GM12878 (cell line): ENCODE measurements at regions not wholly inside any gene's neighbourhood (a gene's known extent, or its start where the extent isn't known, plus 50 kb on each side); places are given as distances from the start of the nearest gene placed in this dataset.

Experiments
- ATAC-seq: fragments of 200-7000 bp; cut with Tn5 transposase; 3 replicates; pipeline ENCODE4 v1.9.1; 2020; ENCODE audit warnings: mild to moderate bottlenecking, moderate library complexity
- BruUV-seq: library from RNA; stranded (reverse); fragments of 400-500 nt; replicated peaks from 2 replicates; lab custom pipeline; 2021; lab: Mats Ljungman, UMichigan
- CTCF ChIA-PET: fragments of 300-600 bp; sonication (Branson Sonifier 250); formaldehyde crosslinking; extraction: SDS; loops from one replicate; lab custom pipeline; 2021; ENCODE audit warnings: inconsistent platforms; lab: Yijun Ruan, JAX
- POLR2A ChIA-PET: fragments of 350-600 bp; formaldehyde crosslinking; extraction: SDS; loops from one replicate; lab custom pipeline; 2021; ENCODE audit warnings: inconsistent platforms; lab: Charles Lee
- RAD21 ChIA-PET: fragments of 300-600 bp; sonication (Branson Sonifier 250); formaldehyde crosslinking; loops from one replicate; lab custom pipeline; 2023; ENCODE audit warnings: antibody characterized with exemption; ENCODE audit not compliant: unreplicated experiment; lab: Charles Lee
- SMC1A ChIA-PET: fragments of 300-600 bp; sonication (Branson Sonifier 250); formaldehyde crosslinking; loops from one replicate; lab custom pipeline; 2023; ENCODE audit not compliant: unreplicated experiment, uncharacterized antibody; lab: Charles Lee
- DNase-seq: peaks from one replicate; pipeline ENCODE4 v3.0.0-alpha.2; 2011; ENCODE audit warnings: low read depth, low spot score
- FAIRE-seq: peaks from 3 replicates; lab custom pipeline; 2011; peaks lifted over from hg19 to GRCh38; lab: Jason Lieb, UNC
- H2AFZ ChIP-seq: 2 replicates; pipeline ENCODE4 v1.6.0; 2011; ENCODE audit warnings: low read depth, low read length, control low read depth; ENCODE audit not compliant: control insufficient read depth
- H3K27ac ChIP-seq: 2 replicates; pipeline ENCODE4 v1.5.1; 2011; ENCODE audit warnings: control low read depth; ENCODE audit not compliant: control insufficient read depth, insufficient read depth
- H3K27me3 ChIP-seq, 2 experiments: replicated peaks in 1 of 2; 2 replicates each; pipeline versions ENCODE4 v1.6.0 to v1.6.1; 2011; ENCODE audit warnings: low read length in 1 of 2; ENCODE audit not compliant: control insufficient read depth in 2 of 2, insufficient read depth in 2 of 2
- H3K36me3 ChIP-seq, 2 experiments: 2 replicates each; pipeline ENCODE4 v1.5.1; 2011; ENCODE audit warnings: low read length in 1 of 2; ENCODE audit not compliant: control insufficient read depth in 2 of 2, insufficient read depth in 2 of 2
- H3K4me1 ChIP-seq: 2 replicates; pipeline ENCODE4 v1.6.1; 2011; ENCODE audit warnings: mild to moderate bottlenecking, low read length, moderate library complexity, mixed read lengths; ENCODE audit not compliant: control insufficient read depth, insufficient read depth
- H3K4me2 ChIP-seq: 2 replicates; pipeline ENCODE4 v1.6.0; 2011; ENCODE audit warnings: control low read depth; ENCODE audit not compliant: control insufficient read depth, insufficient read depth
- H3K4me3 ChIP-seq: fragments of 200-600 bp; sonication (generic); 2 replicates; pipeline ENCODE4 v1.5.1; 2016
- H3K79me2 ChIP-seq: 2 replicates; pipeline ENCODE4 v1.6.0; 2011; ENCODE audit warnings: low read length; ENCODE audit not compliant: control insufficient read depth, insufficient read depth
- H3K9ac ChIP-seq: 2 replicates; pipeline ENCODE4 v1.8.0; 2011; ENCODE audit warnings: low read length, control low read depth, mixed read lengths; ENCODE audit not compliant: control insufficient read depth, insufficient read depth
- H3K9me3 ChIP-seq: replicated peaks from 3 replicates; pipeline ENCODE4 v1.5.1; 2011; ENCODE audit warnings: mild to moderate bottlenecking, low read length; ENCODE audit not compliant: control insufficient read depth, insufficient read depth
- H4K20me1 ChIP-seq: 2 replicates; pipeline ENCODE4 v1.6.0; 2011; ENCODE audit not compliant: control insufficient read depth, insufficient read depth
- HDAC6 ChIP-seq: fragments of 200-600 bp; sonication (generic); IDR thresholded peaks from one replicate; pipeline ENCODE4 v1.8.0; 2017; ENCODE audit warnings: antibody characterized with exemption; ENCODE audit not compliant: unreplicated experiment
- IRF3 ChIP-seq: fragments of 450-650 bp; IDR thresholded peaks from 2 replicates; pipeline ENCODE4 v1.6.1; 2014; ENCODE audit warnings: mild to moderate bottlenecking
- LARP7 ChIP-seq: fragments of 450-650 bp; IDR thresholded peaks from 2 replicates; pipeline ENCODE4 v1.6.1; 2017; ENCODE audit warnings: mild to moderate bottlenecking
- MTA3 ChIP-seq: IDR thresholded peaks from 2 replicates; pipeline ENCODE4 v1.6.1; 2012; ENCODE audit warnings: low read length, inconsistent platforms, borderline replicate concordance
- ZNF687 ChIP-seq: fragments of 450-650 bp; IDR thresholded peaks from 2 replicates; pipeline ENCODE4 v1.6.1; 2017; ENCODE audit warnings: mild to moderate bottlenecking, moderate library complexity
- WGBS: methylation state at CpG from one replicate; pipeline ENCODE4 v1.1.6; 2016; ENCODE audit warnings: low lambda C conversion rate; ENCODE audit not compliant: insufficient replicate concordance, insufficient coverage; ENCODE audit errors: missing lambda C conversion rate; 5-methylcytosine and 5-hydroxymethylcytosine counted together
- in situ Hi-C: fragments of 300-500 bp; cut with MboI; formaldehyde crosslinking; loops from 9 replicates; pipeline ENCODE4 v1.14.3; 2018; ENCODE audit warnings: mixed read lengths
- intact Hi-C: fragments of 100-400 bp; cut with micrococcal nuclease; formaldehyde crosslinking; loops from one replicate; pipeline ENCODE4 v1.14.2; 2022; ENCODE audit not compliant: unreplicated experiment

GRCh38 chr1:168822911-168823310, 93.9 kb upstream of the DPT start:
- intact Hi-C loops (no loop called here), in situ Hi-C loops (no loop called here)
- Histone ChIP-seq H3K79me2 (no peaks in the 10 kb centered on the region), H2AFZ (no peak overlapping the region), H3K27me3 (no peaks in the 10 kb centered on the region), H3K27ac (no peak overlapping the region), H3K4me1 (no peaks in the 10 kb centered on the region), H3K4me3 (no peak overlapping the region), H3K9me3 (no peaks in the 10 kb centered on the region), H4K20me1 (no peaks in the 10 kb centered on the region), H3K36me3 (no peaks in the 10 kb centered on the region), H3K9ac (no peak overlapping the region), H3K4me2 (no peak overlapping the region)
- RAD21 ChIA-PET, result no interaction called here
- BruUV-seq, result no TSS peak
- WGBS, result 3% methylated on average over 2 of the region's 2 CpGs
- no peak for ATAC-seq
- CTCF ChIA-PET, result interaction anchor here (1.2 to 2.0 kb wide), 4 partner anchors 11 to 288 kb away, joined by 3 to 4 read pairs (median 4); no protein-coding TSS in a partner anchor
- TF ChIP-seq HDAC6 (no peak), LARP7 (no peak), MTA3 (no peak)
- no peak for FAIRE-seq
- DNase-seq, result no peak
- SMC1A ChIA-PET, result interaction anchor here (0.9 to 1.6 kb wide), 7 partner anchors 8 to 207 kb away, joined by 3 to 7 read pairs (median 3); no protein-coding TSS in a partner anchor
- POLR2A ChIA-PET, result no interaction called here

GRCh38 chr1:168823988-168824387, 95.0 kb upstream of the DPT start:
- CTCF ChIA-PET, result interaction anchor here (0.9 to 1.2 kb wide), 2 partner anchors 24 to 187 kb away, joined by 3 to 4 read pairs; no protein-coding TSS in a partner anchor
- BruUV-seq, result no TSS peak
- no peak for ATAC-seq

More at GRCh38 chr1:168823988-168824387, 95.0 kb upstream of the DPT start:
- WGBS, result 35% methylated on average over 4 of the region's 4 CpGs
- TF ChIP-seq ZNF687 (no peak), IRF3 (no peak)
- no peaks in the 10 kb centered on the region for H4K20me1 ChIP-seq
- intact Hi-C loops, result no loop called here
- H3K4me2 ChIP-seq, result no peak overlapping the region
- H3K4me3 ChIP-seq, result no peak overlapping the region
- SMC1A ChIA-PET, result interaction anchor here (1.0 to 1.5 kb wide), 5 partner anchors 10 to 206 kb away, joined by 3 to 4 read pairs (median 3); no protein-coding TSS in a partner anchor
- POLR2A ChIA-PET, result interaction anchor here (1.1 kb wide), 1 partner anchor 10 kb away, joined by 3 read pairs; no protein-coding TSS in a partner anchor
- no peaks in the 10 kb centered on the region for H3K79me2 ChIP-seq
- no peaks in the 10 kb centered on the region for H3K27me3 ChIP-seq
- FAIRE-seq (no peak), DNase-seq (no peak)
- H3K4me1 ChIP-seq, result no peaks in the 10 kb centered on the region
- no peak overlapping the region for H2AFZ ChIP-seq
- no peaks in the 10 kb centered on the region for H3K9me3 ChIP-seq
- H3K9ac ChIP-seq, result no peak overlapping the region
- no peaks in the 10 kb centered on the region for H3K36me3 ChIP-seq
- no peak overlapping the region for H3K27ac ChIP-seq
- in situ Hi-C loops, result no loop called here
- RAD21 ChIA-PET, result interaction anchor here (0.9 kb wide), 1 partner anchor 51 kb away, joined by 3 read pairs; no protein-coding TSS in a partner anchor
